A549 (cell line): ENCODE measurements at regions not wholly inside any gene's neighbourhood (a gene's known extent, or its start where the extent isn't known, plus 50 kb on each side); places are given as distances from the start of the nearest gene placed in this dataset.

Experiments
- ATAC-seq, 2 experiments: fragments of 200-7000 bp in 1 of 2; fragments of >200 bp in 1 of 2; cut with Nextera tagmentation in 1 of 2; cut with Tn5 transposase in 1 of 2; 3 replicates each; pipeline versions ENCODE4 v1.8.0 to v1.9.1; 2018 to 2020; ENCODE audit warnings: mild to moderate bottlenecking in 1 of 2, moderate library complexity in 1 of 2
- CTCF ChIA-PET: fragments of 300-600 bp; sonication (Branson Sonifier 250); formaldehyde crosslinking; extraction: SDS; loops from one replicate; lab custom pipeline; 2021; ENCODE audit warnings: antibody characterized with exemption, inconsistent platforms; lab: Yijun Ruan, JAX
- POLR2A ChIA-PET: fragments of 350-600 bp; formaldehyde crosslinking; extraction: SDS; loops from one replicate; lab custom pipeline; 2021; ENCODE audit warnings: antibody characterized with exemption, inconsistent platforms; lab: Yijun Ruan, JAX
- DNase-seq, 2 experiments: peaks; one replicate each; pipeline versions ENCODE4 v3.0.0 to v3.0.0-alpha.2; 2011 to 2016; ENCODE audit warnings: low read depth in 1 of 2, low spot score in 1 of 2
- FAIRE-seq: peaks from 2 replicates; lab custom pipeline; 2011; peaks lifted over from hg19 to GRCh38; lab: Jason Lieb, UNC
- H3K27ac ChIP-seq, 2 experiments: fragments of >200 bp; sonication (Bioruptor Twin); formaldehyde crosslinking; 3 replicates each; pipeline ENCODE4 v1.5.1; 2016 to 2017
- H3K4me1 ChIP-seq: fragments of >200 bp; sonication (Bioruptor Twin); formaldehyde crosslinking; 3 replicates; pipeline ENCODE4 v1.6.1; 2016
- H3K4me2 ChIP-seq: fragments of >200 bp; sonication (Bioruptor Twin); formaldehyde crosslinking; 3 replicates; pipeline ENCODE4 v1.6.1; 2016
- H3K4me3 ChIP-seq: fragments of >200 bp; sonication (Bioruptor Twin); formaldehyde crosslinking; 3 replicates; pipeline ENCODE4 v1.5.1; 2016
- H3K9me3 ChIP-seq: fragments of >200 bp; sonication (Bioruptor Twin); formaldehyde crosslinking; 3 replicates; pipeline ENCODE4 v1.6.1; 2016
- CBX8 ChIP-seq: fragments of 200-600 bp; sonication (generic); IDR thresholded peaks from 2 replicates; pipeline ENCODE4 v1.6.1; 2016
- CEBPB ChIP-seq, 2 experiments: fragments of >200 bp in 1 of 2; sonication (Bioruptor Twin) in 1 of 2; formaldehyde crosslinking in 1 of 2; IDR thresholded peaks; 2 replicates each; pipeline ENCODE4 v1.6.1; 2012 to 2016
- CTCF ChIP-seq: fragments of >200 bp; sonication (Bioruptor Twin); formaldehyde crosslinking; IDR thresholded peaks from 3 replicates; pipeline ENCODE4 v1.5.1; 2016
- E2F6 ChIP-seq: IDR thresholded peaks from 2 replicates; pipeline ENCODE4 v1.6.1; 2012; ENCODE audit warnings: low read depth, borderline replicate concordance
- EHMT2 ChIP-seq: fragments of 200-600 bp; sonication (generic); IDR thresholded peaks from 2 replicates; pipeline ENCODE4 v1.6.1; 2016; ENCODE audit warnings: antibody characterized with exemption, low read depth, mild to moderate bottlenecking, moderate library complexity
- FOXS1 ChIP-seq: fragments of 250-450 bp; sonication (Bioruptor Pico); IDR thresholded peaks from 2 replicates; pipeline ENCODE4 v1.5.0; 2020; ENCODE audit warnings: mild to moderate bottlenecking, moderate library complexity
- NPAS2 ChIP-seq: fragments of 250-450 bp; sonication (Bioruptor Pico); IDR thresholded peaks from 2 replicates; pipeline ENCODE4 v1.8.0; 2022; ENCODE audit warnings: mild to moderate bottlenecking, moderate library complexity, borderline replicate concordance
- PHF8 ChIP-seq: fragments of 200-600 bp; sonication (generic); IDR thresholded peaks from 2 replicates; pipeline ENCODE4 v1.6.1; 2016; ENCODE audit warnings: low read depth, mild to moderate bottlenecking, antibody characterized with exemption, moderate library complexity, borderline replicate concordance
- RCOR1 ChIP-seq: fragments of 150-350 bp; IDR thresholded peaks from 2 replicates; pipeline ENCODE4 v1.6.1; 2014; ENCODE audit warnings: antibody characterized with exemption, low read length, low read depth
- RFX5 ChIP-seq: fragments of 450-650 bp; IDR thresholded peaks from 2 replicates; pipeline ENCODE4 v1.7.1; 2014; ENCODE audit warnings: antibody characterized with exemption, mild to moderate bottlenecking, moderate library complexity
- RNF2 ChIP-seq: fragments of 200-600 bp; sonication (generic); IDR thresholded peaks from 2 replicates; pipeline ENCODE4 v1.6.1; 2016; ENCODE audit warnings: low read depth, mild to moderate bottlenecking, antibody characterized with exemption, moderate library complexity, borderline replicate concordance
- USF2 ChIP-seq: fragments of 450-650 bp; IDR thresholded peaks from 2 replicates; pipeline ENCODE4 v1.6.1; 2014; ENCODE audit warnings: antibody characterized with exemption
- ZC3H11A ChIP-seq: fragments of 450-650 bp; IDR thresholded peaks from 2 replicates; pipeline ENCODE4 v1.6.1; 2014; ENCODE audit warnings: antibody characterized with exemption, mild to moderate bottlenecking
- ZNF302 ChIP-seq: fragments of 250-450 bp; sonication (Bioruptor Pico); IDR thresholded peaks from 2 replicates; pipeline ENCODE4 v1.9.0; 2021; ENCODE audit warnings: inconsistent platforms, mild to moderate bottlenecking, moderate library complexity
- WGBS: methylation state at CpG from one replicate; pipeline ENCODE4 v1.1.6; 2017; ENCODE audit errors: missing lambda C conversion rate; 5-methylcytosine and 5-hydroxymethylcytosine counted together
- TF ChIP-seq, protein P1 (sequence below): fragments of 200-600 bp; sonication (generic); IDR thresholded peaks from 2 replicates; pipeline ENCODE4 v1.6.1; 2016; ENCODE audit warnings: antibody characterized with exemption, mild to moderate bottlenecking, moderate library complexity
- TF ChIP-seq, protein P2 (sequence below): IDR thresholded peaks from 2 replicates; pipeline ENCODE4 v1.6.1; 2012

DNA sequence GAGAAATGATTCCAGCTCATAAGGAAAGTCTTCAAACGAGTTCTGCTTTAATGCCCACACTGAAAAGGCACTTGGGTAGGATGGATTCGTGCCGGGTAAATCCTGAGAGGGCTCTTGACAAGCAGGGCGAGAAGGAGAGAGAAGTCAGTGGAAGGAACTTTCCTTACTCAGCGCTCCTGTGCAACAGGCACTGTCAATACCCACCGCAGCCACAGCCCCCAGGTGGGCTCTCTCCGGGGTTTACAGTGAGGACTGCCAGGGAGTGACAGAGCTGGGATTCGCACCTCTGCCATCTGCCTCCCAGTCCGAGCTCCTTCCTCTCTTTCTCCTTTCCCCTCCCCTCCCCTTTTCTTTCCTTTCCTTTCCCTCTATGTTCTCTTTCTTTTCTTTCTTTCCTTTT is 118.7 kb downstream of the BEGAIN start:
- ATAC-seq: no peak

More for the DNA sequence above, 118.7 kb downstream of the BEGAIN start:
- no peak overlapping the region for H3K4me2 ChIP-seq
- CTCF ChIA-PET: interaction anchor here (0.7 to 3.4 kb wide), 5 partner anchors 28 to 1204 kb away, joined by 3 to 13 read pairs (median 3); no protein-coding TSS in a partner anchor
- peaks cover 8% of the 10 kb centered on the region; the same call in 2 of the 3 replicates for H3K4me1 ChIP-seq
- 73% methylated on average over 9 of the region's 9 CpGs for WGBS
- H3K4me3 ChIP-seq: no peak overlapping the region
- no peak for DNase-seq
- POLR2A ChIA-PET: no interaction called here
- H3K9me3 ChIP-seq: no peaks in the 10 kb centered on the region
- FAIRE-seq: no peak
- no peak for TF ChIP-seq EHMT2
- TF ChIP-seq ZNF302 (CRISPR knock-in tag): no peak
- no peak for TF ChIP-seq RNF2
- TF ChIP-seq PHF8: no peak
- no peak for TF ChIP-seq NPAS2 (CRISPR knock-in tag)
- TF ChIP-seq FOXS1: no peak
- no peak for TF ChIP-seq RCOR1
- TF ChIP-seq, protein P1, sequence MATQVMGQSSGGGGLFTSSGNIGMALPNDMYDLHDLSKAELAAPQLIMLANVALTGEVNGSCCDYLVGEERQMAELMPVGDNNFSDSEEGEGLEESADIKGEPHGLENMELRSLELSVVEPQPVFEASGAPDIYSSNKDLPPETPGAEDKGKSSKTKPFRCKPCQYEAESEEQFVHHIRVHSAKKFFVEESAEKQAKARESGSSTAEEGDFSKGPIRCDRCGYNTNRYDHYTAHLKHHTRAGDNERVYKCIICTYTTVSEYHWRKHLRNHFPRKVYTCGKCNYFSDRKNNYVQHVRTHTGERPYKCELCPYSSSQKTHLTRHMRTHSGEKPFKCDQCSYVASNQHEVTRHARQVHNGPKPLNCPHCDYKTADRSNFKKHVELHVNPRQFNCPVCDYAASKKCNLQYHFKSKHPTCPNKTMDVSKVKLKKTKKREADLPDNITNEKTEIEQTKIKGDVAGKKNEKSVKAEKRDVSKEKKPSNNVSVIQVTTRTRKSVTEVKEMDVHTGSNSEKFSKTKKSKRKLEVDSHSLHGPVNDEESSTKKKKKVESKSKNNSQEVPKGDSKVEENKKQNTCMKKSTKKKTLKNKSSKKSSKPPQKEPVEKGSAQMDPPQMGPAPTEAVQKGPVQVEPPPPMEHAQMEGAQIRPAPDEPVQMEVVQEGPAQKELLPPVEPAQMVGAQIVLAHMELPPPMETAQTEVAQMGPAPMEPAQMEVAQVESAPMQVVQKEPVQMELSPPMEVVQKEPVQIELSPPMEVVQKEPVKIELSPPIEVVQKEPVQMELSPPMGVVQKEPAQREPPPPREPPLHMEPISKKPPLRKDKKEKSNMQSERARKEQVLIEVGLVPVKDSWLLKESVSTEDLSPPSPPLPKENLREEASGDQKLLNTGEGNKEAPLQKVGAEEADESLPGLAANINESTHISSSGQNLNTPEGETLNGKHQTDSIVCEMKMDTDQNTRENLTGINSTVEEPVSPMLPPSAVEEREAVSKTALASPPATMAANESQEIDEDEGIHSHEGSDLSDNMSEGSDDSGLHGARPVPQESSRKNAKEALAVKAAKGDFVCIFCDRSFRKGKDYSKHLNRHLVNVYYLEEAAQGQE: no peak
- TF ChIP-seq USF2: no peak
- TF ChIP-seq CEBPB (IDR thresholded peaks at IDR 0.05): no peak
- no peak for TF ChIP-seq RFX5
- TF ChIP-seq ZC3H11A: no peak
- no peak for TF ChIP-seq CTCF
- TF ChIP-seq CBX8: no peak
- TF ChIP-seq, protein P2, sequence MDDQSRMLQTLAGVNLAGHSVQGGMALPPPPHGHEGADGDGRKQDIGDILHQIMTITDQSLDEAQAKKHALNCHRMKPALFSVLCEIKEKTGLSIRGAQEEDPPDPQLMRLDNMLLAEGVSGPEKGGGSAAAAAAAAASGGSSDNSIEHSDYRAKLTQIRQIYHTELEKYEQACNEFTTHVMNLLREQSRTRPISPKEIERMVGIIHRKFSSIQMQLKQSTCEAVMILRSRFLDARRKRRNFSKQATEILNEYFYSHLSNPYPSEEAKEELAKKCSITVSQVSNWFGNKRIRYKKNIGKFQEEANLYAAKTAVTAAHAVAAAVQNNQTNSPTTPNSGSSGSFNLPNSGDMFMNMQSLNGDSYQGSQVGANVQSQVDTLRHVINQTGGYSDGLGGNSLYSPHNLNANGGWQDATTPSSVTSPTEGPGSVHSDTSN: no peak
- no peak for TF ChIP-seq E2F6
- no peak overlapping the region for H3K27ac ChIP-seq
